ENCODE measurements at regions not wholly inside any gene's neighbourhood (a gene's known extent, or its start where the extent isn't known, plus 50 kb on each side); places are given as distances from the start of the nearest gene placed in this dataset.

GRCh38 chr14:86129426-86129825 lies 599.5 kb downstream of the FLRT2 start:
- ATAC-seq (ENCODE audit: low read depth) (no peak), DNase-seq (no peak)
- Histone ChIP-seq H3K4me1 (ENCODE audit: control insufficient read depth, insufficient read depth, low read length) (no peaks in the 10 kb centered on the region), H3K36me3 (ENCODE audit: control insufficient read depth, insufficient read depth, low read length) (no peaks in the 10 kb centered on the region), H2AK5ac (ENCODE audit: low read depth, low read length) (no peak overlapping the region), H3K9ac (ENCODE audit: low read depth, low read length) (no peak overlapping the region), H2AFZ (replicated peaks; ENCODE audit: low read length, poor library complexity) (no peak overlapping the region), H3K4me3 (ENCODE audit: insufficient read depth, low read depth, low read length) (no peak overlapping the region), H2BK120ac (ENCODE audit: low read depth, low read length) (no peak overlapping the region), H3K27ac (ENCODE audit: insufficient read depth, low read length) (no peak overlapping the region), H4K91ac (ENCODE audit: insufficient read depth, low read depth, low read length) (no peak overlapping the region), H3K23ac (ENCODE audit: low read depth, low read length) (no peak overlapping the region), H3K4me2 (ENCODE audit: low read depth, low read length) (no peak overlapping the region), H3K79me1 (ENCODE audit: low read depth in 1 of 2, low read length in 2 of 2) (no peaks in the 10 kb centered on the region), H3K9me1 (ENCODE audit: insufficient read depth, low read length) (no peaks in the 10 kb centered on the region), H3K27me3 (ENCODE audit: control insufficient read depth, insufficient read depth, low read length) (no peaks in the 10 kb centered on the region), H2AK9ac (replicated peaks; ENCODE audit: low read depth, low read length, poor library complexity) (no peak overlapping the region), H3K4ac (ENCODE audit: low read depth, low read length) (no peak overlapping the region), H3K14ac (replicated peaks; ENCODE audit: low read depth, low read length) (no peak overlapping the region), H3K18ac (ENCODE audit: low read depth, low read length) (no peak overlapping the region), H4K5ac (ENCODE audit: low read depth, low read length) (no peak overlapping the region), H3K9me3 (ENCODE audit: control insufficient read depth, insufficient read depth, low read length) (no peaks in the 10 kb centered on the region), H4K8ac (ENCODE audit: low read depth in 2 of 2, low read length in 2 of 2) (no peak overlapping the region), H2BK5ac (ENCODE audit: low read depth, low read length, poor library complexity, severe bottlenecking) (no peak overlapping the region), H2BK20ac (ENCODE audit: low read depth, low read length) (no peak overlapping the region), H2BK15ac (ENCODE audit: low read depth, low read length) (no peak overlapping the region), H4K20me1 (ENCODE audit: insufficient read depth, low read length) (no peaks in the 10 kb centered on the region), H3K56ac (ENCODE audit: extremely low read depth, insufficient read depth, low read length) (no peak overlapping the region)
- POLR2A ChIA-PET (ENCODE audit: unreplicated experiment) = no interaction called here
- in situ Hi-C loops (cut with MboI; ENCODE audit: low sequenced_read_pairs) (no loop called here), dilution Hi-C loops (cut with HindIII; ENCODE audit: low sequenced_read_pairs, unreplicated experiment) (no loop called here), intact Hi-C loops (cut with micrococcal nuclease) (no loop called here)
- CTCF ChIA-PET = interaction anchor here (1.1 kb wide), 1 partner anchor 12 kb away, joined by 3 read pairs; no protein-coding TSS in a partner anchor
- no CpG with 5 or more reads among the region's 1 CpG for WGBS, 2 experiments (ENCODE audit: extremely low coverage in 2 of 2, insufficient read length in 1 of 2)
- no peak for TF ChIP-seq CTCF (conservative IDR thresholded peaks at IDR 0.05; ENCODE audit: low read depth, low read length)
- no peak for TF ChIP-seq ELK1 (IDR thresholded peaks at IDR 0.05; ENCODE audit: borderline replicate concordance, low read depth, low read length)
- TF ChIP-seq MAZ (IDR thresholded peaks at IDR 0.05; ENCODE audit: borderline replicate concordance, low read depth, low read length) = no peak
- TF ChIP-seq NFE2L2 (IDR thresholded peaks at IDR 0.05; ENCODE audit: low read depth, low read length) = no peak
- no peak for TF ChIP-seq CHD1 (IDR thresholded peaks at IDR 0.05; ENCODE audit: low read depth, low read length)
- TF ChIP-seq SMC3 (IDR thresholded peaks at IDR 0.05; ENCODE audit: low read depth, low read length) = no peak
- no peak for TF ChIP-seq RFX5 (IDR thresholded peaks at IDR 0.05; ENCODE audit: low read depth, low read length)
- no peak for TF ChIP-seq MAFK (IDR thresholded peaks at IDR 0.05; ENCODE audit: low read depth, low read length)
- TF ChIP-seq RAD21 (IDR thresholded peaks at IDR 0.05; ENCODE audit: low read length) = no peak
- TF ChIP-seq BHLHE40 (IDR thresholded peaks at IDR 0.05; ENCODE audit: low read depth, low read length) = no peak
- no peak for TF ChIP-seq USF2 (IDR thresholded peaks at IDR 0.05; ENCODE audit: low read depth, low read length)
- no peak for TF ChIP-seq FOS (IDR thresholded peaks at IDR 0.05; ENCODE audit: low read depth, low read length)
- TF ChIP-seq POLR2A (IDR thresholded peaks at IDR 0.05; ENCODE audit: low read depth, low read length) = no peak
- TF ChIP-seq RCOR1 (IDR thresholded peaks at IDR 0.05; ENCODE audit: insufficient replicate concordance, low read length) = no peak
- TF ChIP-seq CEBPB (IDR thresholded peaks at IDR 0.05; ENCODE audit: low read depth, low read length) = no peak
- no peak for TF ChIP-seq MXI1 (IDR thresholded peaks at IDR 0.05; ENCODE audit: borderline replicate concordance, low read depth, low read length)
- no TSS peak for BruUV-seq (replicated peaks)

All from IMR-90 (cell line).